ENCODE measurements at regions not wholly inside any gene's neighbourhood (a gene's known extent, or its start where the extent isn't known, plus 50 kb on each side); places are given as distances from the start of the nearest gene placed in this dataset.
"Not testable (repeated sequence)": the region's sequence is repeated elsewhere in the genome, so short reads cannot be mapped to it uniquely, and the experiment has no call there.

DNA sequence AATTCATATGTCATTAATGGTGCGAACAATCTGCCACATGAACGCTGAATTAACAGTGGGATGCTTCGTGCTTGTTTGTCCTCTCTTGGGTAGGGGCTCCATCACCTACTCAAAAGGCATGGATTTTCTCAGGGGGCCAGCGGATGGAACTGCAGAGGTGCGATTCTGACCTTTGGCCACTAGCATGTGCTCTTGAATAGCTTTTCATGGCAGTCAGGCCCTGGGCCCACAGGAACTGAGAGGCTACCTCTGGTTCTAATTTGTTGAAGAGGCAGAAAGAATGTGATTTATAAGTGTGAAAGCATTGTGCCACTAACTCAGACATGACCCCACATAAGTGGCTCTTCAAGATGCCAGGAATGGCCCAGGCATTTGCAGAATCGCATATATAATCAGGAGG is 283.2 kb downstream of the INSIG2 start:
- TF ChIP-seq MYC (IDR thresholded peaks at IDR 0.05; ENCODE audit: low read depth, low read length) = no peak
- TF ChIP-seq, protein P1, sequence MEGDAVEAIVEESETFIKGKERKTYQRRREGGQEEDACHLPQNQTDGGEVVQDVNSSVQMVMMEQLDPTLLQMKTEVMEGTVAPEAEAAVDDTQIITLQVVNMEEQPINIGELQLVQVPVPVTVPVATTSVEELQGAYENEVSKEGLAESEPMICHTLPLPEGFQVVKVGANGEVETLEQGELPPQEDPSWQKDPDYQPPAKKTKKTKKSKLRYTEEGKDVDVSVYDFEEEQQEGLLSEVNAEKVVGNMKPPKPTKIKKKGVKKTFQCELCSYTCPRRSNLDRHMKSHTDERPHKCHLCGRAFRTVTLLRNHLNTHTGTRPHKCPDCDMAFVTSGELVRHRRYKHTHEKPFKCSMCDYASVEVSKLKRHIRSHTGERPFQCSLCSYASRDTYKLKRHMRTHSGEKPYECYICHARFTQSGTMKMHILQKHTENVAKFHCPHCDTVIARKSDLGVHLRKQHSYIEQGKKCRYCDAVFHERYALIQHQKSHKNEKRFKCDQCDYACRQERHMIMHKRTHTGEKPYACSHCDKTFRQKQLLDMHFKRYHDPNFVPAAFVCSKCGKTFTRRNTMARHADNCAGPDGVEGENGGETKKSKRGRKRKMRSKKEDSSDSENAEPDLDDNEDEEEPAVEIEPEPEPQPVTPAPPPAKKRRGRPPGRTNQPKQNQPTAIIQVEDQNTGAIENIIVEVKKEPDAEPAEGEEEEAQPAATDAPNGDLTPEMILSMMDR (IDR thresholded peaks at IDR 0.05; ENCODE audit: low read depth, low read length) = peak; percentile 62
- TF ChIP-seq POLR2A (IDR thresholded peaks at IDR 0.05; ENCODE audit: extremely low read depth, insufficient read length) = no peak
- TF ChIP-seq, protein P2, sequence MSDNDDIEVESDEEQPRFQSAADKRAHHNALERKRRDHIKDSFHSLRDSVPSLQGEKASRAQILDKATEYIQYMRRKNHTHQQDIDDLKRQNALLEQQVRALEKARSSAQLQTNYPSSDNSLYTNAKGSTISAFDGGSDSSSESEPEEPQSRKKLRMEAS (IDR thresholded peaks at IDR 0.05; ENCODE audit: low read depth, low read length) = 0 out of 2 replicates have a peak, but pooled peaks have one; percentile 11
- no peak overlapping the region for H3K4me3 ChIP-seq (ENCODE audit: low read depth, low read length)
- peak; percentile 35 for DNase-seq (ENCODE audit: low read depth)

DNA sequence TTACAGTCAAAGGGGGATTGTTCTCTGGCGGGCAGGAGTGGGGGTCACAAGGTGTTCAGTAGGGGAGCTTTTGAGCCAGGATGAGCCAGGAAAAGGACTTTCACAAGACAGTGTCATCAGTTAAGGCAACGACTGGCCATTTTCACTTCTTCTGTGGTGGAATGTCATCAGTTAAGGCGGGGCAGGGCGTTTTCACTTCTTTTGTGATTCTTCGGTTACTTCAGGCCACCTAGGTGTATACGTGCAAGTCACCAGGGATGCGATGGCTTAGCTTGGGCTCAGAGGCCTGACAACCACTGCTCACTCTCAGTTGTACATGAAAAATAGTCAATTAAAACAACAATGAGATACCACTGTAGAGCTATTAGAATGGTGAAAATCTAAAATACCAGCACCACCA is 281.2 kb downstream of the INSIG2 start:
- DNase-seq (ENCODE audit: low read depth); H3K4me3 ChIP-seq (ENCODE audit: low read depth, low read length): not testable (repeated sequence)

DNA sequence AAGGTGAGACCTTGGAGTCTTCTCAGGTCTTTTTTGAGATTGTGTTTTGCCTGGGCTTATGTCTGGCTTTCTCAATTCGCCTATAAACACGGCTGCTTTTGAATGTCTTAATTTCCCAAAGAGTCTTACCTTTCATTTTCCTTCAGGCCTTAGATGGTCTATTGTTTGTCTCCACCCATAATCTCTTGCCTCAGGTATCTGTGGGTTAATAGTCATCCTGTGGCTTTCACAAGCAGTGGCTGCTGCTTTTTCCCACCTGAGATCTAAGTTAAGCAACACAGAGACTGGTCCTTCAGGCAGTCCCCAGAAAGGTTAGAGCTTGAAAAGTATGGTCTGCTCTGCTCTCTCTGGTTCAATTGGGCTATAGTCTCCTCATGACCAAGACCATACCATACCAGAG is 275.3 kb downstream of the INSIG2 start:
- H3K4me3 ChIP-seq (ENCODE audit: low read depth, low read length) = no peak overlapping the region
- TF ChIP-seq, protein P2 (IDR thresholded peaks at IDR 0.05; ENCODE audit: low read depth, low read length) = no peak
- TF ChIP-seq MYC (IDR thresholded peaks at IDR 0.05; ENCODE audit: low read depth, low read length) (no peak), POLR2A (IDR thresholded peaks at IDR 0.05; ENCODE audit: extremely low read depth, insufficient read length) (no peak)
- TF ChIP-seq, protein P1 (IDR thresholded peaks at IDR 0.05; ENCODE audit: low read depth, low read length) = no peak
- DNase-seq (ENCODE audit: low read depth) = no peak

DNA sequence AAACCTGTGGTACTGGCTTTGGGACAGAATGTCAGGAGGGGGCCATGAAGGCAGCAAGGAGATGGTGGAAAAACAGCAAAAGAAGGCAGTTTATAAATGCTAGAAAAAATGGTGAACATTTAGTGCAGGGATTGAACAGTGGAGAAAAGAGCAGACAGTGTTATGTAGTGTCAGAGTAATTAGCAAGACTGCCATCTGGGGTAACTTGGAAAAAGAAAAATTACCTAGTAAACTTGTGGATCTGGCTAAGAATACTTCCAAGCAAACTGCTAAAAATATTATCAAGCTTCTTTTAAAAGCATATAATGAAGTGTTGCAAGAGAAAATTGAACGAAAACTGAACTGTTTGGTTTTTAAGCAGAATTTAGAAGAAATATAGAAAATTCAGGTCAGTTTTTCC is 267.8 kb downstream of the INSIG2 start:
- DNase-seq (ENCODE audit: low read depth) = no peak
- H3K4me3 ChIP-seq (ENCODE audit: low read depth, low read length) = no peak overlapping the region
- TF ChIP-seq, protein P1 (IDR thresholded peaks at IDR 0.05; ENCODE audit: low read depth, low read length) = no peak
- TF ChIP-seq MYC (IDR thresholded peaks at IDR 0.05; ENCODE audit: low read depth, low read length) = no peak
- no peak for TF ChIP-seq POLR2A (IDR thresholded peaks at IDR 0.05; ENCODE audit: extremely low read depth, insufficient read length)
- TF ChIP-seq, protein P2 (IDR thresholded peaks at IDR 0.05; ENCODE audit: low read depth, low read length) = no peak

DNA sequence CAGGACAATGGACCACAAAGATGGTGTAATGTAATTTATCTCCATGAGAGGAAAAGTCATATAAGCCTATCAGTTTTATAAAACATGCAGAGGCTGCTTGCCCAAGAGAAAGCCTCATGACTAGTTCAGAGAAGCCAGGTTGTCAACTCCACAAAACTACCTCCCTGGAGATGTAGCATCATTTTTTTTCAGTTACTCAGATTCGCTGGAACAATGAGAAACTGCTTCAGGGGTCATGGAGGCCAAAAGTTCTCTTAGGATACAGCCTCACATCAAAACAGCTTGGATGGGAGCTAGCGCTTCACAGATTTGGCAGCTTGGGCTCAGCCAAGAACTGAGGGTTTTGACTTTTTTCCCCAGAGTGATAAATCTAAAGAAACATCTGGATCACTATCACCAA is 263.5 kb downstream of the INSIG2 start:
- DNase-seq (ENCODE audit: low read depth) = no peak
- TF ChIP-seq MYC (IDR thresholded peaks at IDR 0.05; ENCODE audit: low read depth, low read length) = no peak
- TF ChIP-seq, protein P2 (IDR thresholded peaks at IDR 0.05; ENCODE audit: low read depth, low read length) = no peak
- TF ChIP-seq POLR2A (IDR thresholded peaks at IDR 0.05; ENCODE audit: extremely low read depth, insufficient read length) = no peak
- TF ChIP-seq, protein P1 (IDR thresholded peaks at IDR 0.05; ENCODE audit: low read depth, low read length) = no peak
- no peak overlapping the region for H3K4me3 ChIP-seq (ENCODE audit: low read depth, low read length)

DNA sequence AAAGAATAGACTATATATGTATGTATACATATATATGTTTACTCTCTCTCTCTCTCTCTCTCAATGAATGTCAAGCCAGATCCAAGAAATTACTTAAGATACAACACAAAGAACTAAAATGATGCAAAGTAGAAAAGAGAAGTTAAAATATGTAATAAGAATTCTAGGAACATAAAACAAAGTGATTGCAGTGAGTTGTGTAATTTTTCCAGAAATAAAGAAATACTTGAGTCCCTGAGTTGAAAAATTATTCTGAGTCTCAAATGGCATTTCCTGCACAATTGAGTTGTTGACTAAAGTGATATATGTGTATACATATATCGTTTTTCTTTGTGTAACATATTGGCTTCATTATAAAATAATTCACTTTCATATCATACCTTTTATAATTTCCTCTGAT is 262.4 kb downstream of the INSIG2 start:
- no peak for DNase-seq (ENCODE audit: low read depth)
- H3K4me3 ChIP-seq (ENCODE audit: low read depth, low read length) = no peak overlapping the region
- TF ChIP-seq MYC (IDR thresholded peaks at IDR 0.05; ENCODE audit: low read depth, low read length) = no peak
- no peak for TF ChIP-seq POLR2A (IDR thresholded peaks at IDR 0.05; ENCODE audit: extremely low read depth, insufficient read length)
- TF ChIP-seq, protein P1 (IDR thresholded peaks at IDR 0.05; ENCODE audit: low read depth, low read length) = no peak
- TF ChIP-seq, protein P2 (IDR thresholded peaks at IDR 0.05; ENCODE audit: low read depth, low read length) = no peak
